GM19455 (cell line): ENCODE measurements at regions not wholly inside any gene's neighbourhood (a gene's known extent, or its start where the extent isn't known, plus 50 kb on each side); places are given as distances from the start of the nearest gene placed in this dataset.

ENCODE experiments used
- ATAC-seq: cut with Tn5 transposase; IDR thresholded peaks from one replicate; pipeline ENCODE4 v1.9.1; 2021; ENCODE audit not compliant: unreplicated experiment

DNA sequence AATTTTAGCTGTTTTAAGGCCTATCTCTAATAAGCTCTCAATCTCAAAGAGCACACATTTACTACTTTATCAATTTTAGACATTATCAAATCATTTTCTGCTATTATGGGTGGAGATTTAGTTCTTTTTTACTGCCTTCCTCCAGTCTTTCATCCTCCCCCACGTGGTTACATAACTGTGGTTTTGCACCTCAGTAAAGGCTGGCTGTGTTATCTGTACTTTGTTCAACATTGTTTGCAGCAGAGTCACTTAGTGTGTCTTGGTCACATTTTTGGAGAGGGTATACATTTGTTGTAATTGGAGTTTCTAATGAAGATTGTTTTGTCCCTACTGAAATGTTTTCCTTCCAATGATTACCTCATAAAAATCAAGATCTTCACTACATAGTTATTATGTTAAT lies 549.6 kb upstream of the CELF4 start:
- ATAC-seq: no peak

DNA sequence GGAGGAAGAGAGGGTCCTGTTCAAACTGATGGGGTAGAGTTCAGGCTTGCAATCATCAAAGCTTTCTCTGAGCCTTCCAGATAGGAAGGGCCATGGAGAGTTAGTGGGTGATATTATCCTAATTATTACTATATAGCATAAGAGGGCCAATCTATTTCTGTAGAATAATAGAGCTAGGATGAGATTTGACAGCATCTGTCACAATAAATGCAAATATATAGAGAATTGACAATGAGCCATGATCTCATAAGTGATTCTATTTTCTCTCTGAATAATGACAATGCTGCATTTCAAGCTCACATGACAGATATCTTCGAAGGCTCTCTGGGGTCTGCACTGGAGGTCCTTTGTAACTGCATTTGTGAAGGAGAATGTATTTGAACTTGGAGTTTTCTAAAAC lies 521.9 kb upstream of the CELF4 start:
- ATAC-seq: no peak

DNA sequence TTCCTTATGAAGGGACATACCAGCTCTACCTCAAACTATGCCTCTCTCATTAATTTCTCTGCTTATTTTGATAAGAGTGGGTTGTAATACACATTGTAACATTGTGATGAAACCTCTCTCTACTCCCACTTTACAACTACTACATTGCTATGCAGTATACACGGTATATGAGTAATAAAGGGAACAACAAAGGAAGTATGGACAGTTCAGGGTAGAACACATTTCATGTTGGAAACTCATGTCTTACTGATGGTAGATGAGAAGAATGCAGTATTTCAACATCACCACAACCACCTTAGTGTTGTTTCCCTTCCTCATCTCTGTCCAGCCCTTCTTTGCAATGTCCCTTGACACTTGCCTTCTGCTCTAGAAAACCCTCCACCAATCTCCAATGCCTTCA lies 515.9 kb upstream of the CELF4 start:
- ATAC-seq: no peak

DNA sequence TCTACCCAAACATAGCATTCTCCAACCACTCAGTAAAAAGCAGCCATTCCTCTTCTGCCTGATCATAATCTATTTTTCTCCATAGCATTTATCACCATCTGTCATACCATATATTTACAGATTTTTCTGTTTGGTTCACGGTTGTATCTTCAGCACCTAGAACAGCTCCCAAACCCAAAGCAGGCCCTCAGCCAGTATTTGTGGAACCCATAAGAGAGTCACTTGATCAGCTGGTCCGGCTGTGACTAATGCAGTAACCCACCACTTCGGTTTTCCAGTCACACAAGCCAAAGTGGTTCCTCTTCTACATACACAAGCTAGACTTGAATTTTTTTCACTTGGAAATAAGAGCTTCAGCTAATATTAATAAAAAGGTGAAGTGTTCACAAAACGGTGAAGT lies 511.6 kb upstream of the CELF4 start:
- ATAC-seq: no peak

DNA sequence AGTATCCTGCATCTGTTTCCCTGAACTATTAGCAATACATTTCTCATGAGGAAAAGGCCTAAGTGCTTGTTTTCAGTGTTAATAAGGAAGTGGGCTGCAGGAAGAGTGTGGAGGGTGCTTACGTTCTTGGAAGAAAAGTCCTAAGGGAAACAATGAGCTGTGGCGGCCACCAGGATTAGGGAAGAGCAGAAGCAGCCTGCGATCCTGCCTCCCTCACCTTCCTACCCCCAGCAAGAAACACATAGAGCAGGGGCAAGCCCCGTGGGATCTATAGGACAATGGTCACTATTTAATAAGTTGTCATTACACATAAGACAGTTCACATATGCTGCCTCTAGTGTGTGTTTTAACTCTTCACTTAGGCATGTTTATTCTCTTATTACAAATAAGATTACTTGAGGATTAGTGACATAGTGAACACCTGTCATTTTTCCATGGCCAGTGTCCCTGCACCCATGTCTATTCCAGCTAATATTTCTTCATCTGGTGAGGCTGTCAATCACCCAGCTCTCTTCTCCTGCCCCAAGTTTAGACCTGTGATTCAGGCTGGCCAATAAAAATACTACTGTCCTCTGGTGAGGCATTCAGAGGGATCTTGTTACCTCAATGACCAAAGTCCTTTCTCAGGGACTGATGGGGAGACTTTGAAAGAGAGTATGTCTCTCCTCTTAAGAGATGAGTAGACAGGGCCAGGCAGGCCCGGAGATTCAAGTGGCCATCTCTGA lies 510.9 kb upstream of the CELF4 start:
- no peak for ATAC-seq

DNA sequence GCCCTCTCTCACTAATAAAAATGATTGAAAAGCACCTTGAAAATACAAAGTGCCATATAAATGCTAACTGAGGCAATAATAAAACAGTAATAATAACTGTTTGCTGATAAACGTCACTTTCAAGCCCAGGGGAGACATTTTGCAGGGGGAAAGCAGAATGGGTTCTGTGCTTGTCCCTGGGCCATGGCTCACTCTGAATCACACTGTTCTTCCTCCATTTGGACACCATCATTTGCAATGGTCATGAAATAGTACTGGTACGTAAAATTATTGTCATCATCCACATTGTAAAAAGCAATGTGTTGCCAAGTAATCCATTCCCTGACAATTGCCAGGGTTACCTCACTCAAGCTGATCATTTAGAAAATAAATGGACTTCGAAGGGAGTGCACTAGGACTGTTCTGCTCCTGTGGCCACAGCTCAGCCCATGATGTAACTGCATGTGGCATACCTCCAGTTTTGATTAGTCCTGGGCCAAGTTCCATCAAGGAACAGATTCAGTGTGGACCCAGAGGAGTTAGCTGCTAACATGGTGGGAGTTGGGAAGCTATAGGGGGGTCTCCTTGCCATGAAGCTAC lies 508.8 kb upstream of the CELF4 start:
- ATAC-seq: no peak

DNA sequence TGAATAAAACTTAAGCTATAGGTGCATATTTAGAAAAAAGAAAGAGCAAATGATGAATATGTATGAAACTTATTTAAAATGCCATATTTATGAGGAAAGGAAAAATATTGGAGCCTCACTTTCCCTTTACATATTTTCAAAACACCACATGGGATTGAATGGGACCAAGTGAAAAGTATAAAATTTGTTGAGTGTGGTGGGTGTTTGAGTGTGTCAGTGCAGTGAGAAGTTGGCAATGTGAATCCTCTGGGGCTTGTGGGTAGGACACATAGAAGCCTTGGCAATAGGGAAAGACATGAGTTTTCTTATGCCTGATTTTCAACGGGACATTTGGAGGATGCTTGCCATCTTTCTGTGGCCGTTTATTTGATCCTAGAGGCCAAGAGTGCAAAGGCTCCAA lies 502.2 kb upstream of the CELF4 start:
- ATAC-seq: no peak

DNA sequence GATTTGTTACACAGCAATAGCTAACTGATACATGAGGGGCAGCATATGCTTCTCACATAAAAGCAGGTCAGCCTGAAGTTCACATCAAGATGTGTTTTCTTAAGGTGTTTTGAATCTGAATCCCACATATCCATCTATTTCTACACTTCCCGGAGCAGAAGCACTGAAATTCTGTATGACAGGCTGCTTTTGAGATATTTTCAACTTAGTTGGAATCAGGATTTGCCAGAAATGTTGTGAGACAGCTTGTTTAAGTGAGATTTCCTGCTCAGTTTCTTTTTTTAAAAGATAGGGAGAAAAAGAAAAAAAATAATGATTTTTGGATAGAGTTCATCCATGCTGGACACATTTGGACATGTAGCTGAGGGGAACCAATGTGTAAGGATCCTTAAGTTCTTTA lies 501.5 kb upstream of the CELF4 start:
- no peak for ATAC-seq

DNA sequence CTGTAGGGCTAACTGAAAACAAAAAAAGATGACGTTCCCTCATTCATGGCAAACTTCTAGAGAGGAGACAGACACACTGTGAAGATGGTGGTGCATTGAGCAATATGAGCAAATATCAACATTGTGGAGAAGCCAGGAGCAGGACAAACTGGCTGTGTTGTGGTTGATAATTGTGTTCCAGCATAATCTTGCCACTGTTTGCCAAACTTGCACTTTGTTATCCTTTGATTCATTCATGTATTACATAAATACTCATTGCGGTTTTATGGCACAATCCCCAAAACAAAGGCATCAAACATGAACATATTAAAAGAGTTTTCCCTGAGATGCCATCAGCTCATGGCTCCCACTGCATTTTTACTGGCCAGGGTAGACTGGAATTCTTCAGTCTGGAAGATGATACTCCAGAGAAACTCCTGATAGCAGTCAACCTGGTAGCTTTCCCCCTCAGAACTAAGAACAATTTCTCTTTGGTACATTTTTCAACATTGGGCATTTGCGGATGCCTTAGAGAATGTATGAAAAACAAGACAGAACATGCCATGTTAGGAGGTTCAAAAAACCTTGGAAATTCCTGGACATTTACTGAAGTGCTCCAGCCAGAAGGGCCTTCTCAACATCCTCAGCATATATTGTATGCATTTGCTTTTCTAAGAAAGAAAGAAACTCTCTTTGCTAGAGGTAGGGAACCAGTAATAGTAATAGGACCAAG lies 487.4 kb upstream of the CELF4 start:
- no peak for ATAC-seq

DNA sequence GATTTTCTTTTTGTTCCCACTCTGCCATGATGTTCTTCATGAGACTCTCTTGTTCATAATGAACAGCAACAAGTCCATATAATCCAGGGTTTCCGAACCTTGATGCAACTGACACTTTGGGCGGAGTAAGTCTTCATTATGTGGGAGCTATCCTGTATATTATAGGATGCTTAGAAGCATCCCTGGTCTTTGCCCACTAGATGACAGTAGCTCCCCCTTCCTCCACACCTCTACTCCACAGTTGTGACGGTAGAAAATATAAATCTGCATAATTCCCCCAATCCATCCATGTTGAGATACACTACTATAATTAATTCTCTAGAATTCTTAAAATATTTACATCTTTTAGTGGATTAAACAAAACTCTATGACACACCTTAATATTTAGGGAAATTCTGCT lies 482.2 kb upstream of the CELF4 start:
- ATAC-seq: no peak

DNA sequence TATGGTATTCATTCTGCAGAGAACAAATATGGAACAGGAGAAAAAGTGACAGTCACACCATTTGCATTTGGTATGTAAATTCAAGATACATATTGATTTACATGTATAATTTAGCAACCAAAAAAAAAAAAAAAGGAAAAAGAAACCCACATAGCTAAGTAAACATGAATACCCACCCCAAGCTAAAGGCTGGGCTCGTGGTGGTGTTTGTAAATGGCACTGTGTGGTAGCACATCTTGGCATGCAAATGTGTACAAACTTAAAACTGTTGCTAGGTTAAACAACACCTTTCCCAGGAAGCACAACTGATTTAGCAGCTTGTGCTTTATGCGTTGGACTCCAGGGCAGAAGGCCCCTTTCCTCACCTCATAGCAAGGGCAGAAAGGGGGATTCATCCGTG lies 481.1 kb upstream of the CELF4 start:
- ATAC-seq: no peak

DNA sequence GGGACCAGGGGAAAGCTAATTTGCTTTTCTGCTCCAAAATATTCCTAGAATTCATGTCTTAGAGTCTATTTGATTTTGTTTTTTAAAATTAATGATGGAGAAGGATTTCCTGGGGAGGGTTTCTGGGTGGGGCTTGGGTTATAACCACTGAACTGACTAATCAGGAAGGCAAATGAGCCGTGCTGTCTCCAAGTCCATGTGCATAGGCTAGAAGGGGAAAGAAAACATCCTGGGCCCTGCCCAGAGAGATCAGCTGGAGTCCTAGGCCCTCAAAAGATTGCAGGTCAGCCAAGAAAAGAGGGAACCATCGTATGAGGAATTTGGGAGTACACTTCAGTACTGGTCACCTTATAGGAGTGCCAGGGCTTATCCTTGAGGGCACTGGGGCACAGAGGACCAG lies 480.2 kb upstream of the CELF4 start:
- ATAC-seq: no peak

DNA sequence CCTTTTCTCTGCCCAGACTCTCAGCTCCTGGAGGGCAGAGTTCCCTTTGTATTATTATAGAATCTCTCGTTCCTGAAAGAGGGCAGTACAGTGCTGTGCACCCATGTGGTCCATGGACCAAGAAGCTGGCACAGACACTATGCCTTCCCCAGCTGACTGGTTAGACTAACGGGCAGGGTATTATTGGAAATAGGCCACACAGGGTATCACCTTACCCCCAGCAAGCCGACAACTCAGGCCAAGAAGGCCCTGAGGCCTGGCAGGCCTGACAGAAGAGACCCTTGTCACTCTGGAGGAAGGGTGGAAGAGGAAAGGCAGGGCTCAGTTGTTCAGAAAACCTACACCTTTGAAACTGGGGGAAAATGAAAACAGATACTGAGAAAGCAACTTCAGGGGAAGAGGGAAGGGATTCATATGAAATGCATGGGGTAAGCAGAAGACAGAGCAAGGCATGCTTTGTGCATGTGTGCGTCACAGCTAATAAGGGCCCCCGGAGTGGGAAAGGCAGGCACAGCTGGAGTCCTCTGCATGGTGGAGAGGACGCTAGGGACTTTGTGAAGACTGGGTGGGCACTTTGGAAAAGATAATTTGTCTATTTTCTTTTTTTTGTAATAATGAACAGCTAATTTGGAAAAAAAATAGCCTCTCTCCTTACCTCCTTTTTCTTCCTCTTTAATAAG lies 476.8 kb upstream of the CELF4 start:
- no peak for ATAC-seq

DNA sequence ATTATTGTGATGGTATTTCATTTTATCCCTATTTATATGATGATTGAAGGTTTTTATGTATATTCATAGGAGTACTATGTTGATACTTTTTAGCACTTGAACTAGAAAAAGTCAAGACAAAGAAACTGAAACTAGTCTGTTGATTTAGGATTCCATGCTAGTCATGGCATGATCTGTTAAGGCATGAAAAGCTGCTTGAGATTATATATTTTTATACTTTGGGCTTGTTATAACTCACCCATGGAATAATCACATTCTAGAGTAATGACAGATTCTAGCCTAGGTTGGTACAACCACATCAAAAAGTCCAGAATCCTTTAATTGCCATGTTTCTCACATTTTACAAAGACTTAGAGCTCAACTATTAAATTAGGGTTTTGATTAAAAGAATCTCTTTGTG lies 472.6 kb upstream of the CELF4 start:
- ATAC-seq: no peak

DNA sequence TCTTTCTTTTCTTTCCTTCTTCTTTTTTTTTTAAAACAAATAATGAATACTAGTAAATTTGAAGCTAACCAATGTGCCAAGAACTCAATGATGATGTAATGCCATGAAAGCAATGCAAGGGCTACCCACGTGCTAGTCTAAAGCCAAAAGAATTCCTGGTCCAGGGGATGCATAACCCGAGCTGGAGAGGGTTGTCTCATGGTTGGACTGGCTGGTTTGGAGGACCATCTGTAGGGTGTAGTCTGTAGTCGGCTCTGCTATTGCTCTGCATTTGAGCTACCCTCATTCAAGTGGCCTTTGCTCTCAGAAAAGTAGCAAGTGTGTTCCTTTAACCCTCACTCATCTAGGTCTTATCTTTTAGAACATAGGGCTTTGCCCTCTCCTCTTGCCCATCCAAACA lies 469.6 kb upstream of the CELF4 start:
- no peak for ATAC-seq

DNA sequence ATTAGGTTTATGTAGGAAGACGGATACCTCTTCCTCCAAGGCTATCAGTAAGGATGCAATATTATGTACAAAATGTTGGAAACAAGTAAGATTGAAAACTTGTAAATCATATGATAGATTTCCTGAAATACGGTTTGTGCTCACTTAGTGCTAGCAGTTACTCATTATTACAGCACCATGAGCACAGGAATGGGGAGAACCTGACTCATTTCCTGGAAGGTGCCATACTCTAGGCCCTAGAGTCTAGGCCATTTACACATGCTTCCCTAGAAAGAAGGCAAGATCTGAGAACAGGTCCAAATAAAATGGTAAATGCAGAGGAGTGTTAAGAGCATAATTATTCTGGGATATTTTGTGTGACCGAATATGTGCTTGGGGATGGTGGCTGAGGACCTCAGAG lies 467.7 kb upstream of the CELF4 start:
- no peak for ATAC-seq

DNA sequence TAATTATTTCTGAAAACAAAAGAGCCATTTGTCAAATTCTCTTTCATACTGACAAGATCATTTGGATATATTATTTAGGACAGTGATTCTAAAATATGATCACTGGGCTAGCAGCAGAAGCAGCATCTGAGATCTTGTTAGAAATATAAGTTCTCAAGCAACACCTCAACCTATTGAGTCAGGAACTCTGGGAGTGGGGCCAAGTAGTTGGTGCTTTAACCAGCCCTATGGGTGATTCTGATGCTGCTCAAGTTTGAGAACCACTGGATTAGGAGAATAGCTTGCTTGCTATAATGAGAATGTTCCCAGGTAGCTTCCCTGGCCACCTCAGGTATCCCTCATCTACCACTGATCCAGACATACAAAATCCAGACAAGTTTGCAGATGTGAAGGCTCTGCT lies 466.9 kb upstream of the CELF4 start:
- ATAC-seq: no peak

DNA sequence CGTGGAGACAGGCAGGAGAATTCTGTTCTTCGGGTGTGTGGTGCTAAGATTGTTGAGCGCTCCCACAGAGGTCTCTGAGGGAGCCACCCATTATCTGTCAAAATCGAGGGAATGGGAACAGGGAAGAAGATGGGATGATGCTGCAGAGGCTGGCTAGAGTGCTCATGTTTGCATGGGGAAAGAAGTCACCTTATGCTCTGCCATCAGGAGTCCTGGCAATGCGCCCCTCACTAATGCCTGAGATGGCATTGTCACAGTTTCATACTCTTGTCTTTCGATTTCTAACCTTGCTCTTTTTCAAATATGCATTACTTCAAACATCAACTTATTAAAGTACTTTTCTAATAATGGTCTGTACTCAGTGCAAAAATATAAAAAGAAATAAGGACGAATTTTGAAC lies 463.3 kb upstream of the CELF4 start:
- no peak for ATAC-seq

DNA sequence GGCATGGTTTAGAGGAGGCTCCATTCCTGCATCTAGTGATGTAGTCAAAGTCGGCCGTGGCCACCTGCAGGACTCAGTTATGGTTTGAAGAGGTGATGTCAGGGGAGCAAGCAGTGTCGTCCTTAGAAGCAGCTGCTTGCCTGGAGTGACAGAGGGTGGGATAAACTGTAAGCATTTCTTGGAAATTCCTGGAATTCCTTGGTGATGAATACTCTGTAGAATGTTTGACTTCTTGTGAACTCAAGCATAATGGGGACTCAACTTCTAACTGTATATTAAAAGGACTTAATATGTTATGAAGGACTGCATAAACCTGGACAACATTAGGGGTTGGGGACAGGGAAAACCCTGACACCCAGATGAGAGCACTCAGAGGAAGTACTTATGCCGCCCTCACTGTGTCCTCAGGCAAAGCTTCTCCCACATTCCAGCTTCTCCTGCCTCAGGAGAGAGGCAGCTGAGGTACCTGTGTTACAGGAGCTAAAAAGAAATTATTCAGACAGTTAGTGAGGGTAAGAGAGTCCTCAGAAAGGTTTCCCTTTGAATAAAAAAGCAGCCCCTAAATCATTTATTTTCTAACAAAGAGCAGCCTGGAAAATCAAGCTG lies 459.9 kb upstream of the CELF4 start:
- ATAC-seq: no peak

DNA sequence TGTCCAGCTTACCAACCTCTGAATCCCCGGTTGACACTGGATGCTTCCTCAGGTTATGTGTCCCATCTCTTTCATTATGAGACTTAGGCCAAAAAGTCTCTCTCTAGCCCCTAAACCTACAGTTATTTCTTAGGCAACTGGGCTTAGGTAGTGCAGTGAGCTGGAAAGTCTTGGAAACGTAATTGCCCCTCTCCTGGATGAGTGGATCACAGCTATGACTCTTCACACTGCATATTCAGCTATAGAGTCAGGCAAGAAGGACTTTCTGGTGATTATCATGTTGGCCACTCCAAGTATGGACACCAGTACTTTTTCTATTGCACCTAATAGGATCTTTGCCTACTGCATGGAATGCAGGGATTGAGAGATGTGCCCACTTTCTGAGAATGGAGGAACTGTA lies 458.3 kb upstream of the CELF4 start:
- ATAC-seq: no peak

DNA sequence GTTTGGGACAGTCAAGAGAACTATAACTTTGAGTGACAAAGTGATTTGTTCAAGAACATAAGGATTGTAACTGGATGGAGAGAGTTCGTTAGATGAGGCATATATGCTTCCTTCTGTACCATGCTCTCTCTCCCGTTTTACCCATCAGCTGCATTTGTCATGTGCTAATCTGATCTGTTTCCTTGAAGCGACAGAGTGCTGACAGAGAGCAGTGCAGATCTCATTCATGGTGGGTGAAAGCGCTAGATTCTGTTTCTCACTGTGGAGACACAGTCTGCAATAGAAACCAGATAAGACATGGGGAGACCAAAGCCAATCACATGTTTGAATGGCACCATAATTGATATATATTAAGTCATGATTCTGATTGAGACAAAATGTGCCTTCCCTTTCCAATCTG lies 456.6 kb upstream of the CELF4 start:
- ATAC-seq: no peak

DNA sequence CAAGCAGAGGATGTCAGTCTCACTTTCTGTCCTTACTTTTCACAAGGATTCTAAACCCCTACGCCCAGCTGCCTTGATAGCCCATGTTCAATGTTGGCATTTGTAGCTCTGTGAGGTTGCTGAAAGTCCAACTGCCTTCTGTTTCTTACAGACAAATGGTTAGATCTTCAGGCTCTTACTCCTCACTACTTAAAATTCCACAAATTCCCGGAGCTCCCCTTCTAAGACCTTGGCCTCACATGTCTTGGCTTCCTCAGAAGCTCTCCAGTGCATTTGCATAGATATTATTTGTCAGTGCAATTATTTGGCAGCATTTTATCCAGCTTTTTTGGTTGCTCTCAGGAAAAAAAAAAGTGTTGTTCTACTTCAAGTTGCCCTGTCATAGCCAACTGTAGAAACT lies 453.7 kb upstream of the CELF4 start:
- no peak for ATAC-seq
